GM19468 (cell line): ENCODE measurements at regions not wholly inside any gene's neighbourhood (a gene's known extent, or its start where the extent isn't known, plus 50 kb on each side); places are given as distances from the start of the nearest gene placed in this dataset.
A peak's percentile ranks its signal among the peaks of the same experiment; 100 is the strongest.

Source experiments
- ATAC-seq: cut with Tn5 transposase; IDR thresholded peaks from one replicate; pipeline ENCODE4 v1.9.1; 2021; ENCODE audit warnings: mild to moderate bottlenecking, moderate library complexity, moderate number of reproducible peaks; ENCODE audit not compliant: unreplicated experiment; ENCODE audit errors: extremely low read depth

- peak; percentile 29 for ATAC-seq
Observed at GRCh38 chr13:23979361-23980159, 82.3 kb upstream of the C1QTNF9B start.

- peak; percentile 55 for ATAC-seq
Observed at GRCh38 chr13:23980160-23980551, 82.9 kb upstream of the C1QTNF9B start.

GRCh38 chr13:23983671-23984070 is 86.4 kb upstream of the C1QTNF9B start:
- no peak for ATAC-seq

- ATAC-seq, result no peak
Observed at GRCh38 chr13:23984546-23984945, 87.2 kb upstream of the C1QTNF9B start.

GRCh38 chr13:23985060-23985459 is 87.8 kb upstream of the C1QTNF9B start:
- no peak for ATAC-seq

GRCh38 chr13:23985839-23986238 is 88.5 kb upstream of the C1QTNF9B start:
- no peak for ATAC-seq

GRCh38 chr13:23986619-23987018 is 89.3 kb upstream of the C1QTNF9B start:
- ATAC-seq, result no peak

- ATAC-seq, result no peak
Observed at GRCh38 chr13:23987331-23987894, 90.1 kb upstream of the C1QTNF9B start.

- ATAC-seq, result no peak
Observed at GRCh38 chr13:23988546-23989122, 91.3 kb upstream of the C1QTNF9B start.

GRCh38 chr13:23990455-23990854 is 93.2 kb upstream of the C1QTNF9B start:
- ATAC-seq, result no peak

- no peak for ATAC-seq
Observed at GRCh38 chr13:23991119-23991518, 93.8 kb upstream of the C1QTNF9B start.

- no peak for ATAC-seq
Observed at GRCh38 chr13:23992781-23993679, 95.7 kb upstream of the C1QTNF9B start.

GRCh38 chr13:23993680-23993985 is 96.3 kb upstream of the C1QTNF9B start:
- no peak for ATAC-seq

- no peak for ATAC-seq
Observed at GRCh38 chr13:23995283-23996073, 98.2 kb upstream of the C1QTNF9B start.

GRCh38 chr13:23996456-23996855 is 99.2 kb upstream of the C1QTNF9B start:
- no peak for ATAC-seq

- no peak for ATAC-seq
Observed at GRCh38 chr13:23999424-23999823, 102.1 kb upstream of the C1QTNF9B start.

- no peak for ATAC-seq
Observed at GRCh38 chr13:24002206-24002815, 105.0 kb upstream of the C1QTNF9B start.

GRCh38 chr13:24004142-24004899 is 107.0 kb upstream of the C1QTNF9B start:
- no peak for ATAC-seq

- no peak for ATAC-seq
Observed at GRCh38 chr13:24004971-24005370, 107.7 kb upstream of the C1QTNF9B start.
